RWPE2 (cell line): ENCODE measurements at regions not wholly inside any gene's neighbourhood (a gene's known extent, or its start where the extent isn't known, plus 50 kb on each side); places are given as distances from the start of the nearest gene placed in this dataset.

Experiments
- ATAC-seq: fragments of 200-7000 bp; cut with Tn5 transposase; 3 replicates; pipeline ENCODE4 v1.9.1; 2021; ENCODE audit warnings: low read depth
- DNase-seq: peaks from one replicate; pipeline ENCODE4 v3.0.0-alpha.2; 2020; ENCODE audit warnings: low spot score
- H3K27ac ChIP-seq: fragments of 450-650 bp; 2 replicates; pipeline ENCODE4 v1.5.1; 2017; ENCODE audit warnings: mild to moderate bottlenecking; ENCODE audit not compliant: poor library complexity, severe bottlenecking
- H3K27me3 ChIP-seq: fragments of 250-450 bp; sonication (Bioruptor Pico); 2 replicates; pipeline ENCODE4 v1.5.1; 2021; ENCODE audit warnings: mild to moderate bottlenecking, moderate library complexity; ENCODE audit not compliant: insufficient read depth, poor library complexity, severe bottlenecking
- H3K36me3 ChIP-seq: fragments of 250-450 bp; sonication (Bioruptor Pico); 2 replicates; pipeline ENCODE4 v1.5.1; 2020; ENCODE audit warnings: low read depth, mild to moderate bottlenecking, moderate library complexity
- H3K4me1 ChIP-seq: fragments of 250-450 bp; sonication (Bioruptor Pico); 2 replicates; pipeline ENCODE4 v1.5.1; 2021; ENCODE audit warnings: mild to moderate bottlenecking, moderate library complexity; ENCODE audit not compliant: insufficient read depth, poor library complexity, severe bottlenecking
- H3K4me3 ChIP-seq: fragments of 250-450 bp; sonication (Bioruptor Pico); 2 replicates; pipeline ENCODE4 v1.5.1; 2021; ENCODE audit warnings: mild to moderate bottlenecking, moderate library complexity; ENCODE audit not compliant: severe bottlenecking
- H3K9me3 ChIP-seq: fragments of 250-450 bp; sonication (Bioruptor Pico); 2 replicates; pipeline ENCODE4 v1.5.1; 2021; ENCODE audit warnings: mild to moderate bottlenecking, moderate library complexity; ENCODE audit not compliant: severe bottlenecking
- CTCF ChIP-seq: fragments of 450-650 bp; IDR thresholded peaks from one replicate; pipeline ENCODE4 v1.5.1; 2017; ENCODE audit warnings: mild to moderate bottlenecking, moderate library complexity; ENCODE audit not compliant: poor library complexity, severe bottlenecking

- H3K27me3 ChIP-seq: no peaks in the 10 kb centered on the region
- ATAC-seq: no peak
- no peak overlapping the region for H3K27ac ChIP-seq
- no peak for TF ChIP-seq CTCF
- no peaks in the 10 kb centered on the region for H3K36me3 ChIP-seq
- no peak for DNase-seq
- H3K9me3 ChIP-seq: no peaks in the 10 kb centered on the region
- H3K4me3 ChIP-seq: no peak overlapping the region
- H3K4me1 ChIP-seq: no peaks in the 10 kb centered on the region
Measured at GRCh38 chr12:85363382-85364190, 83.6 kb downstream of the ALX1 start.

GRCh38 chr12:85367936-85368335 lies 87.9 kb downstream of the ALX1 start:
- TF ChIP-seq CTCF: no peak
- no peaks in the 10 kb centered on the region for H3K36me3 ChIP-seq
- H3K4me3 ChIP-seq: no peak overlapping the region
- no peaks in the 10 kb centered on the region for H3K9me3 ChIP-seq
- H3K27ac ChIP-seq: no peak overlapping the region
- DNase-seq (no peak), ATAC-seq (no peak)
- peaks cover 3% of the 10 kb centered on the region for H3K4me1 ChIP-seq
- H3K27me3 ChIP-seq: no peaks in the 10 kb centered on the region

- TF ChIP-seq CTCF: no peak
- Histone ChIP-seq H3K27me3 (no peaks in the 10 kb centered on the region), H3K27ac (no peak overlapping the region), H3K36me3 (no peaks in the 10 kb centered on the region), H3K4me3 (no peak overlapping the region), H3K9me3 (no peaks in the 10 kb centered on the region), H3K4me1 (peaks cover 3% of the 10 kb centered on the region)
- DNase-seq (no peak), ATAC-seq (no peak)
Measured at GRCh38 chr12:85369365-85370154, 89.5 kb downstream of the ALX1 start.

- Histone ChIP-seq H3K4me1 (peaks cover 3% of the 10 kb centered on the region), H3K4me3 (no peak overlapping the region), H3K9me3 (no peaks in the 10 kb centered on the region), H3K27ac (no peak overlapping the region), H3K27me3 (no peaks in the 10 kb centered on the region), H3K36me3 (no peaks in the 10 kb centered on the region)
- ATAC-seq (no peak), DNase-seq (no peak)
- no peak for TF ChIP-seq CTCF
Measured at GRCh38 chr12:85373045-85373444, 93.0 kb downstream of the ALX1 start.
